ENCODE measurements at regions not wholly inside any gene's neighbourhood (a gene's known extent, or its start where the extent isn't known, plus 50 kb on each side); places are given as distances from the start of the nearest gene placed in this dataset.

DNA sequence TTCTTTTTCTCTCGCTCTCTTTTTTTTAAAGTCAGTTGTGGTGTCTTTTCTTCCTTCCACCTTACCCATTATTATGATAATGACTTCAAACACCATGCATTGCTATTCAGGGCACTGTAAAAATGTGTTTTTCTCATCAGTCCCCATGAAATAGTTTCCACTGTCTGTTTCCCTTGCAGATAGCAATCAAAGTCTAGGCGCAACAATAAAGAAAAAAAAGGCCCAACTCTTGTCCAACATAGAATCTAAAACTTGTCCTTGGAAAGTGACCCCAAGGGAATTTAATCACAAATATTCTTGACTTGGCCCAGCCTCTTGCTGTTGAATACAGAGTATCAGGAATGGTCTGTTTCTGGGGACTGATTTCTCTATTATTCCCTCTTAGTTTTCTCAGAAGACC, 382.5 kb downstream of the PLPP3 start:
- H3K4me1 Mint-ChIP-seq (ENCODE audit: low read depth), result no peaks in the 10 kb centered on the region
- H3K9me3 Mint-ChIP-seq, result no peaks in the 10 kb centered on the region
- no peak overlapping the region for H3K27ac Mint-ChIP-seq
- no peaks in the 10 kb centered on the region for H3K27me3 Mint-ChIP-seq
- no peak overlapping the region for H3K4me3 Mint-ChIP-seq
- no peak for DNase-seq
- no peaks in the 10 kb centered on the region for H3K36me3 Mint-ChIP-seq (ENCODE audit: low read depth)

DNA sequence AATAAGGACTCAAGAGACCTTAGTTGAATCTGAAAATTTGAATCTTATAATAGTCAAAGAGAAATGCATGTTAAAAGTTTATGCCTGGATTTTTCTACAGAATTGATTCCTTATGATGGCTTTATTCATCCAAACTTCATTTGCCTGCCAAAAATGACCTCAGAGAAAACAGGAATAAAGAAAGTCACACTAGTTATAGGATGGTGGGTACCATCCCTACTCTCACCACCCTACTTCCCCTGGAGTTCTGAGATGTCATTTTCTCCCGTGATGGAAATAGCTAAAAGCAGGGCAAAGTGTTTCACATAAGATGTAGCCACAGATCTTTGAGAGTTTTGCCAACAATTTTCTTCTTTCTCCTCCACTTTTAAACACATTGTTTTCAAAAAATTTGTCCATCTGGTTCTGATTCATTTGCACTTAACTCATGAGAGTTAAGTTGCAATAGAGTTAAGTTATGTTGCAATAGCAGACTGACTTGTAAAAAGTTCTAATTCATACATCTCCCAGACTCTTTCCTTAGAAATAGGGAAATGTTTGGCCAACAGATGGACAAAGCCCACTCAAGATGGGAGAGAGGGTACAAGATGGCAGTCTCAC, 384.6 kb downstream of the PLPP3 start:
- Mint-ChIP-seq H3K9me3 (no peaks in the 10 kb centered on the region), H3K27me3 (no peaks in the 10 kb centered on the region), H3K36me3 (ENCODE audit: low read depth) (no peaks in the 10 kb centered on the region), H3K27ac (no peak overlapping the region), H3K4me1 (ENCODE audit: low read depth) (no peaks in the 10 kb centered on the region), H3K4me3 (no peak overlapping the region)
- no peak for DNase-seq

DNA sequence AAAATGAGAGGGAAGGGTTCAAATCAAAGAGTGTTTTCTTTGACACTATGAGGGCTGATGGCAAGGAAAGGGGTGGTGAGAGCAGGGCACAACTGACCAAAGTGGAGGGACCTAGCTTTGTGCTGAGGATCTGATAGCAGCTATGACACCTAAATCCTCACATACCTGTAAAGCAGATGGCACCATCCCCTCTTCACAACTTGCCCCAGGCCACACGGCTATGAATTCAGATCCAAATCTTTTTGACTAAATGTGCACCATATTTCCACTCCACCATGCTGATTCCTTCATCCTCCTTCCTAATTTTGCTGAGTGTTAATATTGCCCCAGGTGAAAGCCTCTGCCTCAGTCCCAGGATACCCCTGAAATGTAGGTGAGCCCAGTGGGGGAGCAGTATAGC, 385.7 kb downstream of the PLPP3 start:
- Mint-ChIP-seq H3K36me3 (ENCODE audit: low read depth) (no peaks in the 10 kb centered on the region), H3K9me3 (no peaks in the 10 kb centered on the region)

DNA sequence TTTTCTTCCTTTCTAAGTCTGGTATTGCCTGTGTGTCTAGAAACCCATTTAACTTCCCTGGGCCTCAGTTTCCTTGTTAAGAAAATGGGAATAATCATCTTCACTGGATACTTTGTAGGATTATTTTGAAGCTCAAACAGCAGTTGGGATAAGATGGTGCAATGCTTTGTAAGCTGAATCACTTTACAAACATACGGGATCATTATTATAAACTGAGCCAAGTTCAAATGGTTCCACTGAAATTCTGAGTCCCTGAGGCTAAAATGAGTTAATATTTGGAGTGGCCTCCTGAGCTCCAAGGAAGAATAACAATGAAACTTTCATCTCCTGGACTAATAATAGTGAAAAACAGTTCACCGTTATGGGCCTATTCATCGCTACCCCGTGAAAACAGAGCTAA, 388.0 kb downstream of the PLPP3 start:
- Mint-ChIP-seq H3K27me3 (no peaks in the 10 kb centered on the region), H3K4me1 (ENCODE audit: low read depth) (no peaks in the 10 kb centered on the region), H3K27ac (no peak overlapping the region), H3K9me3 (no peaks in the 10 kb centered on the region), H3K4me3 (no peak overlapping the region), H3K36me3 (ENCODE audit: low read depth) (no peaks in the 10 kb centered on the region)
- no peak for DNase-seq

More for the DNA sequence above, 385.7 kb downstream of the PLPP3 start:
- no peaks in the 10 kb centered on the region for H3K4me1 Mint-ChIP-seq (ENCODE audit: low read depth)
- H3K27me3 Mint-ChIP-seq, result no peaks in the 10 kb centered on the region
- no peak for DNase-seq
- H3K27ac Mint-ChIP-seq, result no peak overlapping the region
- H3K4me3 Mint-ChIP-seq, result no peak overlapping the region

DNA sequence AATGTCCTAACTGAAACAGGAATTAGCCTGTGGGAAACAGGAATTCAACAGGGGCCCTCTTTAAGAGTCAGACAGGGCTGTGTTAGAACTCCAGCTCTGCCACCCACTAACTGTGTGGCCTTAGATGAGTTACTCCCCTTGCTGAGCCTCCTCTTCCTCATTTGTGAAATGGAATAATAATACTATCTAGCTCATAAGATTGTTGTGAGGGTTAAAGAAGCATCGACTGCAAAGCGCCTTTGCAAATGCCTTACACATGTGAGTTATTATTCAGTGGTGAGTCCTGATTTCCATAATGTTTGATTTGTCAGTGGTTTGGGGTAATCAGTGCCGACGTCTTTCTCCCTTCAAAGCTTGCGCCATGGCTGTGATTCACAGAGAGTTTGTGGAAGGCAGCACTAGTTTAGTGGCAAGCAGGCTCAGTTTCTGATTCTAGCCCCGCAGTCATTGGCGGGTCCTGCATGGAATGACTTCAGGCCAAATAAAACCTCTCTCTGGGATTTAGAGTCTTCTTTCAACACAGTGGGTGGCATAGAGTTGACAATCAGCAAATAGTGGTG, 388.5 kb downstream of the PLPP3 start:
- no peaks in the 10 kb centered on the region for H3K4me1 Mint-ChIP-seq (ENCODE audit: low read depth)
- H3K4me3 Mint-ChIP-seq, result no peak overlapping the region
- DNase-seq, result no peak

DNA sequence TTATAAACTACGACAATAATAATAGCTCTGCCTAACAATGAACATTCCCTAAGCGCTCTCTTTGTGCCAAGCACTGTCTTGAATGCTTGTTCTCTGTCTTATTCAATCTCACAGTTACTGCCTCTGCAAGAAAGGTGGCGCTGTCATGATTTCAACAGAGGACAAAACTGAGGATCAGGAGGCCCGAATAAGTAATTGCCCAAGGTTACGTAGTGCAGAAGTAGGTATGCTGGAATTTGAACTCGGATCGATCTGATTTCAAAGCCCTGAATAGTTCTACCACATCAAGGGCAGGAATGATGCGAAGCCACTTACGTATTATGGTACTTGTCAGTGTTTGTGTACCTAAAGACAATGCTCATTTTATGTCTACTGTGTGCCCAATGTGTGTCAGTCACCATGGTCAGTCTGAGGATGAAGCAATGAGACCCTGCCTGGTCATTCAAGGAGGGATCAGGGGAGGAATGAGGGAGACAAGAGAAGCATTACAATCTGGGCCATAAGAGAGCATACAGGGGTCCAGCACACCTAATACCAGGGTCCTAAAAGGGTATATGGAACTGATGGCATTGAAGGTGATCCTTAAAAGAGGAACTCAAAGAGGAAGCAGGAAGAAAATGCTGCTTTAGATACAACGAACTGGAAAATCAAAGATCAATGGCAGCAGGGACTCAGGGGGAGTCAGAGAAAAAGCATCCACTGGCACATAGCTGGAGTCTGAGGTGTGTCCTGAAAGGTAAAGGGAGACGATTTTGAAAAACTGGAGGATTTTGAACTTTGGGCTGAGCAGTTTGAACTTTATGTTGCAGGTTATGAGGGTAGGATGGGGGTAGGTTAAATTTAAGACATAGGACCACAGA, 389.2 kb downstream of the PLPP3 start:
- Mint-ChIP-seq H3K4me3 (no peak overlapping the region), H3K27me3 (no peaks in the 10 kb centered on the region), H3K36me3 (ENCODE audit: low read depth) (no peaks in the 10 kb centered on the region), H3K9me3 (no peaks in the 10 kb centered on the region), H3K27ac (no peak overlapping the region), H3K4me1 (ENCODE audit: low read depth) (no peaks in the 10 kb centered on the region)
- DNase-seq, result no peak

More for the DNA sequence above, 388.5 kb downstream of the PLPP3 start:
- no peaks in the 10 kb centered on the region for H3K36me3 Mint-ChIP-seq (ENCODE audit: low read depth)
- H3K27ac Mint-ChIP-seq, result no peak overlapping the region
- no peaks in the 10 kb centered on the region for H3K27me3 Mint-ChIP-seq
- no peaks in the 10 kb centered on the region for H3K9me3 Mint-ChIP-seq

DNA sequence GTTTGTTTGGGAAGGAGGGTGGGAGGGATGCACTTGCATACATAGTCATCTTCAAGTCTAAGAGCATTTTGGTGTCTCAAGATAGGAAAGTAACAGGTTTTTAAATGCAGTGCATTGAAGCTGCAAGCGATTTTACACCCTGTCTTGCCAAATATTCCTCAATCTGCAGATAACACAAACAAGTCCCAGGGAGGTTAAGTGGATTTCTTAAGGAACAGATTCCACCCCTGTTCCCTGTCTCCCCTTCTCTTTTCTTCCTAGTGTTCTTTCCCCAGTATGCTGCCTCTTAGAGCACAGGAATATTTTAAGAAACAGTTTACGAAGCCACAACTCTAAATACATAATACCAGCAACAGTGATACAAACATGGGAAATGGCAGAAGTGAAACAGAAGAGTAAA, 389.9 kb downstream of the PLPP3 start:
- H3K4me1 Mint-ChIP-seq (ENCODE audit: low read depth), result no peaks in the 10 kb centered on the region
- H3K36me3 Mint-ChIP-seq (ENCODE audit: low read depth), result no peaks in the 10 kb centered on the region
- no peaks in the 10 kb centered on the region for H3K27me3 Mint-ChIP-seq
- H3K4me3 Mint-ChIP-seq, result no peak overlapping the region
- no peak for DNase-seq
- H3K27ac Mint-ChIP-seq, result no peak overlapping the region
- no peaks in the 10 kb centered on the region for H3K9me3 Mint-ChIP-seq

DNA sequence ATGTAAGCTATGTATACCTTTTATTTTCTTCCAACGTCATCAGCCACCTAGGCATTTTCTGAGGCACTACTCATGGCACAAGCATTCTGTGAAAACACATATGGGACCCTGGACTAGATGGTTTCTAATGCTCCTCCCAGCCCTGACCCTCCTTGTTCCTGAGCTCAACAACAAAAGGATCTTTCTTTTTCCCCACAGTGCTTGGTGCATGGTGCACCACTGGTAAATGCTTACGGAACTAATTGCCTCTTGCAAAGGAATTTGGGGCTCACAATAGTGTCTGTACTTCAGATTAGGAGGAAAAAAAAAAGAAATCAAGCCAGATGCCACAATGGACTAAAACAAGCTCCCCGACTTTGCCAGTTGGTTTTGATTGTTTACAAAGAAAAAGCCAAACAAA, 390.5 kb downstream of the PLPP3 start:
- Mint-ChIP-seq H3K4me1 (ENCODE audit: low read depth) (no peaks in the 10 kb centered on the region), H3K27ac (no peak overlapping the region), H3K4me3 (no peak overlapping the region), H3K9me3 (no peaks in the 10 kb centered on the region), H3K36me3 (ENCODE audit: low read depth) (no peaks in the 10 kb centered on the region), H3K27me3 (no peaks in the 10 kb centered on the region)
- DNase-seq, result no peak

DNA sequence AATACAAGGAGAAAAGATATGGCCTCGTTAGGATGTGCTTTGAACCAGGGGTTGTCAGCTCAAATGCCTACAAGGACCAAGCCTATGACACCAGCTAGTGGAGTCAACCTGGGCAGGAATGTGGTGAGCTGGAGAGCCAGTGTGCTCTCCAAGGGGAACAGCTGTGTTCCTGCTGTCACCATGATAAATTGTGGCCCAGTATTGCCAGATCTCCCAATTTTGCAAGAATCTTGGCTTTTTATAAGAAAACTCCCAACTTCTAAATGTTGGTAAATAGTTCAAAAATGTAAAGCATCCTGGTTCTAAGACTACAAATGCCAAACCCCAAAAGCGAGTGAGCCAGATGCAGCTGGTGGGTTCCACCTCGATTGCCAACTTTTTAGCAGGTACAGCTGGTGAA, 391.1 kb downstream of the PLPP3 start:
- H3K27me3 Mint-ChIP-seq, result no peaks in the 10 kb centered on the region
- H3K4me3 Mint-ChIP-seq, result no peak overlapping the region
- H3K4me1 Mint-ChIP-seq (ENCODE audit: low read depth), result no peaks in the 10 kb centered on the region
- no peaks in the 10 kb centered on the region for H3K36me3 Mint-ChIP-seq (ENCODE audit: low read depth)
- H3K9me3 Mint-ChIP-seq, result no peaks in the 10 kb centered on the region
- H3K27ac Mint-ChIP-seq, result no peak overlapping the region
- DNase-seq, result no peak

DNA sequence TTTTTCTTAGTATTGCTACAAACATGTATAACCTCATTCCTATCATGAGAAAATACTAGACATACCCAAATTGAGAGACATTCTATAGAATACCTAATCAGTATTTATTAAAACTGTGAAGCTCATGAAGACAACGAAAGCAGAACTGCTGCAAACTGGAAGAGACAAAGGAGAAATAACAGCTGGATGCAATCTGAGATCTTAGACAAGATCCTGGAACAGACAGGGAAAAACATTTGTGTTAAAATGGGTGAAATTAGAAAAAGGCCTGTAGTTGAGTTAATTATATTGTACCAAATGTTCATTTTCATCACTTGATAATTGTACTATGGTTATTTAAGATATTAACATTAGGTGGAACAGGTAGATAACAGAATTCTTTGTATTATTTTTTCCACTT, 392.0 kb downstream of the PLPP3 start:
- H3K36me3 Mint-ChIP-seq (ENCODE audit: low read depth), result no peaks in the 10 kb centered on the region
- H3K9me3 Mint-ChIP-seq, result no peaks in the 10 kb centered on the region
- no peaks in the 10 kb centered on the region for H3K27me3 Mint-ChIP-seq
- no peak overlapping the region for H3K27ac Mint-ChIP-seq
- no peak for DNase-seq
- H3K4me1 Mint-ChIP-seq (ENCODE audit: low read depth), result no peaks in the 10 kb centered on the region
- H3K4me3 Mint-ChIP-seq, result no peak overlapping the region

DNA sequence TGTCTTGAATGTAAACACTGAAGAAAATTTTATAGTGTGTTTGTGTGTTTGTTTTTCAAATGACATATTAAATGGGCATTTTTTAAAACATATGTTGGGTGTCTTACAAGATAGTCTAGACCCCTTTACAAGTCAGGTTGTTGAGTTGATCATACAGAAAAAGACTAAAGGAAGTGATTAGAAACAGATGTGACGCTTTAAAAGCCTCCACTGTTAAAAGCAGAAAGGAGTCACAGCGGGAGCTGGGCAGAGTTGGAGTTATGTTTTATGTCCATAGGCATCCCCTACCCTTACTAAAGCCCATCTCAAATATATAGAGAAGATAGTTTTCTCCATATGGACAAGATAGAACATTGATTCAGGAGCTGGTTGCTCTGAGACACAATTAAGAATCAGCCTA, 393.9 kb downstream of the PLPP3 start:
- Mint-ChIP-seq H3K27ac (no peak overlapping the region), H3K27me3 (no peaks in the 10 kb centered on the region), H3K9me3 (no peaks in the 10 kb centered on the region), H3K36me3 (ENCODE audit: low read depth) (no peaks in the 10 kb centered on the region), H3K4me3 (no peak overlapping the region), H3K4me1 (ENCODE audit: low read depth) (no peaks in the 10 kb centered on the region)
- no peak for DNase-seq

DNA sequence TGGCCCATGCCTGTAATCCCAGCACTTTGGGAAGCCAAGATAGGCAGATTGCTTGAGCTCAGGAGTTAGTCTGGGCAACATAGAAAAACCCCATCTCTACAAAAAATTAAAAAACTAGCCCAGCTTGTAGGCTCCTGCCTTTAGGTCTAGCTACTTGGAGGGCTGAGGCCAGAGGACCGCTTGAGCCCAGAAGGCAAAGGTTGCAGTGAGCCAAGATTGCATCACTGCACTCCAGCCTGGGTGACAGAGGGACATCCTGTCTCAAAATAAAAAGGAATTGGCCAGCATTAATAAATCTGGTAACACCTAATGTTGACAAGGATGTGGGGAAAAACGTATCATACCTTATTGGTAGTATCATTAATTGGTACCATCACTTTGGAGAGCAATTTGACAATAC, 396.2 kb downstream of the PLPP3 start:
- Mint-ChIP-seq H3K27ac (no peak overlapping the region), H3K27me3 (no peaks in the 10 kb centered on the region), H3K4me1 (ENCODE audit: low read depth) (no peaks in the 10 kb centered on the region), H3K9me3 (no peaks in the 10 kb centered on the region), H3K4me3 (no peak overlapping the region), H3K36me3 (ENCODE audit: low read depth) (no peaks in the 10 kb centered on the region)
- no peak for DNase-seq

DNA sequence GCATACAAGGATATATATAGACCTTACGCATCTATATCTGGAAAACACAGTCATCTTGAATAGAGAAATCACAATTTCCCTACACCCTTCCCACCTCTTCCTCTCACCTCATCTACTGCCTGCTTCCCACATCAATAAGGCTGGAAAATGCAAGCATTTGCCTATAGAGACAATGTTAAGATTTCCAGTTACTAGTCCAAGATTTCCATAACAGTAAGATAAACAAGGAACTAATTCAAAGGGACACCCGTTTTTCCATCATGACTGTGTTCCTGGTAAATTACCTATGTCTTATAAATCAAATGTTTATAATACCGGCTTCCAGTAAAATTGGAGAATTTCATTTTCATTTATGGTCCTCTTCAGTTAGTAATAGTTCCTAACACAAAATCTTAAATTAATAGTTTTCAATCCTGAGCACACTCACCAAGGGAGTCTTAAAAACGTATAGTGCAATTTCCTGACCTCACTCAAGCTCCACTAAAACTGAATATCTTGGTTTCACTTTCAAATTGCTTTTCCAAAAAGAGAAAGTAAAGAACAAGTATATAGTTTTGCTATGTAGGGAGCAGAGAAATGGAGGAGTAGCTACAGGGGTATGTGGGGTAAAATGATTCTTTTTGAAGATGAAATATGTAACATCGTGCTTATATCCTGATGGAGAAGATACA, 398.7 kb downstream of the PLPP3 start:
- H3K27ac Mint-ChIP-seq, result no peak overlapping the region
- no peak for DNase-seq

DNA sequence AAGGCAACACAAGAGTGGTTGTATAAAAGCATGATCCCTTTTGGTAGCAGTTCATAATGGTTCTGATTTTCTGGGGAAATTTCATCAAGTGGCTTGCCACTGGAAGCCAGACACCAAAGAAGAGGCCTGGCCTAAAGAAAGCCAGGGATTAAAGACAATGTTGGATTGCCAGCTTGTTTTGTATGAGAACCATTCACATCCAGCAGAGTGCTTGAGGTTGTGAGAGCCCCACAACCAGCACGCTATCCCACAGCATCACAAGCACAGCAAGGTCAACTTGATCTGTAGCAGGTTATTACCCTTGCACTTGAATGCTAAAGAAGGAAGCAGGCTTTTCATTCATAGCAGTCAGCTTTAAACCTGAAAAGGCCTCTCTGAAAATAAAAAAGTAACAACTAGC, 399.8 kb downstream of the PLPP3 start:
- no peaks in the 10 kb centered on the region for H3K4me1 Mint-ChIP-seq (ENCODE audit: low read depth)
- H3K27ac Mint-ChIP-seq, result no peak overlapping the region
- no peaks in the 10 kb centered on the region for H3K36me3 Mint-ChIP-seq (ENCODE audit: low read depth)
- H3K27me3 Mint-ChIP-seq, result peaks cover 5% of the 10 kb centered on the region
- no peak for DNase-seq
- H3K9me3 Mint-ChIP-seq, result no peaks in the 10 kb centered on the region
- no peak overlapping the region for H3K4me3 Mint-ChIP-seq

More for the DNA sequence above, 398.7 kb downstream of the PLPP3 start:
- Mint-ChIP-seq H3K27me3 (no peaks in the 10 kb centered on the region), H3K9me3 (no peaks in the 10 kb centered on the region), H3K4me3 (no peak overlapping the region), H3K36me3 (ENCODE audit: low read depth) (no peaks in the 10 kb centered on the region), H3K4me1 (ENCODE audit: low read depth) (no peaks in the 10 kb centered on the region)

DNA sequence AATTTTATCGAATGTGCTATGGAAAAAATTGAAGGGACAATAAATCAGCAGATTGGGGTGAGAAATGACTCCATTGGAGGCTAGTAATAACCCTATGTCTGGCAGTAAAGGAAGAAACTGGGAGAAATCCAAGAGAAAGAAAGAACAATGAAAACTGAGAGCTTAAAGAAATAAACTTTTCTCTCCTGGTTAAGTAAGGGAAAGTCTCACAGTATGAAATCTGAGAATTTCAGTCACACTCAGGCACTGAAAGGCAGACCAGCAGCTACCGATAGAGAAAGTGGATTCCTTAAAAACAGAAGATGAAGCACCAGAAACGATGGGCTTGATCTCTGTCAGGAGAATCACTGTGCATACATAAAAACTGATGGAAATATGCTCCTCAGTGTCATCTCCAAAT, 404.2 kb downstream of the PLPP3 start:
- no peaks in the 10 kb centered on the region for H3K4me1 Mint-ChIP-seq (ENCODE audit: low read depth)
- no peak for DNase-seq

More for the DNA sequence above, 404.2 kb downstream of the PLPP3 start:
- Mint-ChIP-seq H3K4me3 (no peak overlapping the region), H3K27ac (no peak overlapping the region), H3K36me3 (ENCODE audit: low read depth) (no peaks in the 10 kb centered on the region), H3K27me3 (peaks cover 5% of the 10 kb centered on the region), H3K9me3 (no peaks in the 10 kb centered on the region)

Data from activated T-cell treated with anti-CD3 and anti-CD28 coated beads, Interleukin-2, amount 50 U/mL, for 24 hours (primary cell).